HepG2 (cell line): ENCODE measurements at regions not wholly inside any gene's neighbourhood (a gene's known extent, or its start where the extent isn't known, plus 50 kb on each side); places are given as distances from the start of the nearest gene placed in this dataset.
"Not testable (repeated sequence)": the region's sequence is repeated elsewhere in the genome, so short reads cannot be mapped to it uniquely, and the experiment has no call there.

ENCODE experiments used
- ATAC-seq: fragments of 200-7000 bp; cut with Tn5 transposase; 3 replicates; pipeline ENCODE4 v1.9.1; 2020; ENCODE audit warnings: mild to moderate bottlenecking, moderate library complexity
- BruUV-seq: library from RNA; stranded (reverse); fragments of 400-500 nt; replicated peaks from 2 replicates; lab custom pipeline; 2021; lab: Mats Ljungman, UMichigan
- CTCF ChIA-PET: fragments of 300-600 bp; formaldehyde crosslinking; extraction: SDS; loops from one replicate; lab custom pipeline; 2021; ENCODE audit warnings: low total read pairs, inconsistent platforms, low intra/inter-chr PET ratio; lab: Yijun Ruan, JAX
- POLR2A ChIA-PET: fragments of 350-600 bp; sonication (Branson Sonifier 250); formaldehyde crosslinking; loops from one replicate; lab custom pipeline; 2020; ENCODE audit warnings: antibody characterized with exemption, inconsistent platforms; lab: Yijun Ruan, JAX
- DNase-seq: peaks from one replicate; pipeline ENCODE4 v3.0.0-alpha.2; 2015; ENCODE audit warnings: low spot score
- FAIRE-seq: peaks from 3 replicates; lab custom pipeline; 2011; peaks lifted over from hg19 to GRCh38; lab: Jason Lieb, UNC
- H2AFZ ChIP-seq: one replicate; pipeline ENCODE4 v1.6.1; 2011; ENCODE audit warnings: low read length, inconsistent platforms
- H3K27ac ChIP-seq: fragments of 300-600 bp; 3 replicates; pipeline ENCODE4 v1.8.0; 2011; ENCODE audit warnings: mixed run types, mild to moderate bottlenecking, mixed read lengths, low read length, inconsistent platforms; ENCODE audit not compliant: insufficient read depth; ENCODE audit errors: extremely low read length
- H3K27me3 ChIP-seq, 2 experiments: fragments of 200-600 bp in 1 of 2; 2 replicates in 1 of 2; 3 replicates in 1 of 2; pipeline versions ENCODE4 v1.6.0 to v1.8.0; 2011; ENCODE audit warnings: low read length in 2 of 2, mild to moderate bottlenecking in 2 of 2, moderate library complexity in 2 of 2, inconsistent platforms in 1 of 2; ENCODE audit not compliant: insufficient read depth in 2 of 2, control insufficient read depth in 1 of 2
- H3K36me3 ChIP-seq, 2 experiments: fragments of 200-600 bp in 1 of 2; replicated peaks in 1 of 2; 2 replicates in 1 of 2; 3 replicates in 1 of 2; pipeline versions ENCODE4 v1.5.1 to v1.8.0; 2011; ENCODE audit warnings: low read length in 2 of 2, inconsistent platforms in 1 of 2; ENCODE audit not compliant: insufficient read depth in 2 of 2, control insufficient read depth in 1 of 2
- H3K4me1 ChIP-seq: 2 replicates; pipeline ENCODE4 v1.5.1; 2012; ENCODE audit warnings: low read length, inconsistent platforms; ENCODE audit not compliant: insufficient read depth
- H3K4me2 ChIP-seq: 2 replicates; pipeline ENCODE4 v1.6.0; 2011; ENCODE audit warnings: low read depth, low read length, inconsistent platforms
- H3K4me3 ChIP-seq, 3 experiments: fragments of 200-600 bp in 1 of 3; sonication (generic), shearing (Covaris generic) in 1 of 3; replicated peaks in 1 of 3; 2 replicates each; pipeline ENCODE4 v1.5.1; 2011 to 2016; ENCODE audit warnings: low read length in 3 of 3, inconsistent platforms in 2 of 3, low read depth in 2 of 3, mild to moderate bottlenecking in 2 of 3, control low read depth in 1 of 3, mixed read lengths in 1 of 3; ENCODE audit not compliant: insufficient read depth in 1 of 3
- H3K79me2 ChIP-seq: one replicate; pipeline ENCODE4 v1.6.1; 2011; ENCODE audit warnings: low read length, inconsistent platforms; ENCODE audit not compliant: insufficient read depth
- H3K9ac ChIP-seq: 2 replicates; pipeline ENCODE4 v1.6.0; 2011; ENCODE audit warnings: mild to moderate bottlenecking, low read depth, low read length, inconsistent platforms; ENCODE audit not compliant: insufficient read depth
- H3K9me3 ChIP-seq: 2 replicates; pipeline ENCODE4 v1.5.1; 2012; ENCODE audit warnings: mild to moderate bottlenecking, low read length
- H4K20me1 ChIP-seq: 2 replicates; pipeline ENCODE4 v1.6.0; 2011; ENCODE audit warnings: inconsistent platforms, mild to moderate bottlenecking, low read length, moderate library complexity; ENCODE audit not compliant: insufficient read depth
- CHD2 ChIP-seq: IDR thresholded peaks from 2 replicates; pipeline ENCODE4 v1.6.1; 2011; ENCODE audit warnings: low read depth, low read length, improper control_type of control experiment
- FOXC1 ChIP-seq: sonication (generic); formaldehyde crosslinking; IDR thresholded peaks from 2 replicates; pipeline ENCODE4 v1.8.0; 2022; ENCODE audit warnings: mild to moderate bottlenecking, missing genetic modification reagents, borderline replicate concordance
- HNRNPLL ChIP-seq: fragments of 200-400 bp; formaldehyde crosslinking; IDR thresholded peaks from 2 replicates; pipeline ENCODE4 v1.6.1; 2017; ENCODE audit warnings: mild to moderate bottlenecking, low read depth, low read length; ENCODE audit not compliant: poor library complexity, severe bottlenecking
- IRF2 ChIP-seq: IDR thresholded peaks from 2 replicates; pipeline ENCODE4 v1.6.1; 2018; ENCODE audit warnings: missing genetic modification reagents, missing compliant biosample characterization
- KDM2A ChIP-seq: sonication (generic); formaldehyde crosslinking; IDR thresholded peaks from 2 replicates; pipeline ENCODE4 v1.4.0; 2020; ENCODE audit warnings: low read depth, missing genetic modification reagents, borderline replicate concordance
- MAZ ChIP-seq, 2 experiments: sonication (generic) in 1 of 2; formaldehyde crosslinking in 1 of 2; IDR thresholded peaks; 2 replicates each; pipeline versions ENCODE4 v1.5.0 to v1.6.1; 2012 to 2020; ENCODE audit warnings: low read depth in 2 of 2, mild to moderate bottlenecking in 2 of 2, borderline replicate concordance in 1 of 2, improper control_type of control experiment in 1 of 2, low read length in 1 of 2, missing genetic modification reagents in 1 of 2, moderate library complexity in 1 of 2
- NR2F6 ChIP-seq, 2 experiments: IDR thresholded peaks; 2 replicates each; pipeline ENCODE4 v1.6.1; 2016; ENCODE audit warnings: antibody characterized with exemption in 1 of 2, mild to moderate bottlenecking in 1 of 2
- RAD21 ChIP-seq: fragments of 450-650 bp; formaldehyde crosslinking; IDR thresholded peaks from 2 replicates; pipeline ENCODE4 v1.5.0; 2020; ENCODE audit warnings: mild to moderate bottlenecking
- RBM39 ChIP-seq: fragments of 200-400 bp; formaldehyde crosslinking; IDR thresholded peaks from one replicate; pipeline ENCODE4 v1.6.1; 2018; ENCODE audit warnings: antibody characterized with exemption, mild to moderate bottlenecking, low read depth, low read length; ENCODE audit not compliant: poor library complexity, severe bottlenecking
- STAG1 ChIP-seq: sonication (generic); formaldehyde crosslinking; IDR thresholded peaks from 2 replicates; pipeline ENCODE4 v1.4.0; 2020; ENCODE audit warnings: missing genetic modification reagents
- TFDP1 ChIP-seq: IDR thresholded peaks from 2 replicates; pipeline ENCODE4 v1.6.1; 2016; ENCODE audit warnings: missing compliant biosample characterization, missing genetic modification reagents, borderline replicate concordance
- TFDP2 ChIP-seq: sonication (generic); formaldehyde crosslinking; IDR thresholded peaks from 2 replicates; pipeline ENCODE4 v1.4.0; 2020; ENCODE audit warnings: missing genetic modification reagents
- ZBTB7B ChIP-seq: sonication (generic); formaldehyde crosslinking; IDR thresholded peaks from 2 replicates; pipeline ENCODE4 v1.4.0; 2020; ENCODE audit warnings: missing genetic modification reagents
- ZNF350 ChIP-seq: sonication (generic); formaldehyde crosslinking; IDR thresholded peaks from 2 replicates; pipeline ENCODE4 v1.4.0; 2020; ENCODE audit warnings: mild to moderate bottlenecking, low read depth, missing genetic modification reagents, borderline replicate concordance
- ZNF563 ChIP-seq: sonication (generic); formaldehyde crosslinking; IDR thresholded peaks from 2 replicates; pipeline ENCODE4 v1.8.0; 2022; ENCODE audit warnings: mild to moderate bottlenecking, moderate library complexity, missing genetic modification reagents
- WGBS: methylation state at CpG from one replicate; pipeline ENCODE4 v1.1.6; 2017; ENCODE audit warnings: low lambda C conversion rate; 5-methylcytosine and 5-hydroxymethylcytosine counted together
- in situ Hi-C: cut with HindIII; loops from 2 replicates; pipeline ENCODE4 v1.10.0; 2017; ENCODE audit warnings: low pct_unique_long_range_greater_than_20kb; ENCODE audit not compliant: extremely low pct_ligation_motif_present
- intact Hi-C: fragments of 100-400 bp; cut with micrococcal nuclease; formaldehyde crosslinking; loops from one replicate; pipeline ENCODE4 v1.10.0; 2022; ENCODE audit not compliant: unreplicated experiment
- TF ChIP-seq, protein P1 (sequence below): sonication (generic); formaldehyde crosslinking; IDR thresholded peaks from 2 replicates; pipeline ENCODE4 v1.8.0; 2022; ENCODE audit warnings: mild to moderate bottlenecking, missing genetic modification reagents, moderate library complexity
- TF ChIP-seq, protein P2 (sequence below): sonication (generic); formaldehyde crosslinking; IDR thresholded peaks from 2 replicates; pipeline ENCODE4 v1.5.0; 2020; ENCODE audit warnings: missing genetic modification reagents, mild to moderate bottlenecking, borderline replicate concordance

DNA sequence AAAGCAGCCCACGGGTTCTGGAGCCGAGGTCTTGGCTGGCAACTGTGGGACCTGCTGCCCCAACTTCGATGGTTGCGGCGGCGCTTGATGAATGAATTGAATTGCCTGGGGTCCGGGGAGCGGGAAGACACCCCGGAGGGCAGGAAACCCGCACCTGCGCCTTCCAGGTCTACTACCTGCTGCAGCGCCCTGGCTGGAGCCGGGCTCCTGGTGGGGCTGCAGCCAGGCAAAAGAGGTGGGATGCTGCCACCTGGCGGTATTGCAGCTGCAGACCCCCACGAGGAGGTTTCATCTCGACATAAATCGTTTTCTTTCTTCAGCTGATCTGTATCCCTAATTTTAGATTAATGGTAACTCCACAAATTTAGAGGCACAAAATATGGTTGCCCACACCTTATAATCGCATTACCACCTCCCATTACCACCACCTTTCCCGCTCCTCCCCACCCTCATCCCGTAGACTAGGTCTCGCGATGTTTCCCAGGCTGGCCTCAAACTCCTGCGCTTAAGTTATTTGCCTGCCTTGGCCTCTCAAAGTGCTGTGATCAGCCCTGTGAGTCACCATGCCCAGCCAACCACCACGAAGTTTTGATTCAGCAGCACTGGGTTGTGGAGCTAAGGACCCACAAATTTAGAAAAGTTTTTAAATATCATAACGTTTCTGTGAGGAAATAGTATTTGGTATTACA, 1492.4 kb upstream of the DEFB115 start:
- CTCF ChIA-PET: interaction anchor here (1.5 to 1.8 kb wide), 2 partner anchors 231 to 322 kb away, joined by 7 read pairs; no protein-coding TSS in a partner anchor
- H3K4me2 ChIP-seq: peak overlapping the region; percentile 30
- ATAC-seq: peak; percentile 80
- TF ChIP-seq RAD21 (CRISPR knock-in tag): peak; percentile 85
- TF ChIP-seq RBM39: peak; percentile 44
- 0 out of 2 replicates have a peak, but pooled peaks have one; percentile 33 for TF ChIP-seq FOXC1 (CRISPR knock-in tag)
- TF ChIP-seq CHD2: peak; percentile 84
- TF ChIP-seq ZNF350 (CRISPR knock-in tag): 0 out of 2 replicates have a peak, but pooled peaks have one; percentile 40
- 0 out of 2 replicates have a peak, but pooled peaks have one; percentile 35 for TF ChIP-seq ZNF563
- not testable (repeated sequence) for TF ChIP-seq NR2F6 (IDR thresholded peaks at IDR 0.05); MAZ (CRISPR knock-in tag; IDR thresholded peaks at IDR 0.05; ENCODE audit: low read depth)
- peak; percentile 17; the same call in 1 of the 2 replicates for TF ChIP-seq NR2F6 (CRISPR knock-in tag; IDR thresholded peaks at IDR 0.05)
- TF ChIP-seq ZBTB7B: 0 out of 2 replicates have a peak, but pooled peaks have one; percentile 56
- TF ChIP-seq KDM2A (CRISPR knock-in tag): peak; percentile 35; the same call in 1 of the 2 replicates
- TF ChIP-seq HNRNPLL: peak; percentile 26
- TF ChIP-seq, protein P1, sequence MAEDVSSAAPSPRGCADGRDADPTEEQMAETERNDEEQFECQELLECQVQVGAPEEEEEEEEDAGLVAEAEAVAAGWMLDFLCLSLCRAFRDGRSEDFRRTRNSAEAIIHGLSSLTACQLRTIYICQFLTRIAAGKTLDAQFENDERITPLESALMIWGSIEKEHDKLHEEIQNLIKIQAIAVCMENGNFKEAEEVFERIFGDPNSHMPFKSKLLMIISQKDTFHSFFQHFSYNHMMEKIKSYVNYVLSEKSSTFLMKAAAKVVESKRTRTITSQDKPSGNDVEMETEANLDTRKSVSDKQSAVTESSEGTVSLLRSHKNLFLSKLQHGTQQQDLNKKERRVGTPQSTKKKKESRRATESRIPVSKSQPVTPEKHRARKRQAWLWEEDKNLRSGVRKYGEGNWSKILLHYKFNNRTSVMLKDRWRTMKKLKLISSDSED (CRISPR knock-in tag): 0 out of 2 replicates have a peak, but pooled peaks have one; percentile 39
- TF ChIP-seq MAZ (IDR thresholded peaks at IDR 0.05; ENCODE audit: borderline replicate concordance, low read depth, low read length): peak; percentile 38; the same call in 1 of the 2 replicates
- TF ChIP-seq IRF2 (CRISPR knock-in tag): 0 out of 2 replicates have a peak, but pooled peaks have one; percentile 15
- TF ChIP-seq TFDP1 (CRISPR knock-in tag): peak; percentile 47; the same call in 1 of the 2 replicates
- TF ChIP-seq TFDP2: 0 out of 2 replicates have a peak, but pooled peaks have one; percentile 29
- TF ChIP-seq, protein P2, sequence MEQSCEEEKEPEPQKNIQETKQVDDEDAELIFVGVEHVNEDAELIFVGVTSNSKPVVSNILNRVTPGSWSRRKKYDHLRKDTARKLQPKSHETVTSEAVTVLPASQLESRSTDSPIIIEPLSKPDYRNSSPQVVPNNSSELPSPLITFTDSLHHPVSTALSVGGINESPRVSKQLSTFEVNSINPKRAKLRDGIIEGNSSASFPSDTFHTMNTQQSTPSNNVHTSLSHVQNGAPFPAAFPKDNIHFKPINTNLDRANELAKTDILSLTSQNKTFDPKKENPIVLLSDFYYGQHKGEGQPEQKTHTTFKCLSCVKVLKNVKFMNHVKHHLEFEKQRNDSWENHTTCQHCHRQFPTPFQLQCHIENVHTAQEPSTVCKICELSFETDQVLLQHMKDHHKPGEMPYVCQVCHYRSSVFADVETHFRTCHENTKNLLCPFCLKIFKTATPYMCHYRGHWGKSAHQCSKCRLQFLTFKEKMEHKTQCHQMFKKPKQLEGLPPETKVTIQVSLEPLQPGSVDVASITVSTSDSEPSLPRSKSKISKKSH: 0 out of 2 replicates have a peak, but pooled peaks have one; percentile 53
- peak; percentile 81 for TF ChIP-seq STAG1

More for the DNA sequence above, 1492.4 kb upstream of the DEFB115 start:
- H3K4me1 ChIP-seq, H3K27ac ChIP-seq, in situ Hi-C loops, H3K36me3 ChIP-seq, H3K9ac ChIP-seq, H2AFZ ChIP-seq, POLR2A ChIA-PET, H3K9me3 ChIP-seq, H3K79me2 ChIP-seq, BruUV-seq, H4K20me1 ChIP-seq, H3K27me3 ChIP-seq, FAIRE-seq: not testable (repeated sequence)
- WGBS: 26% methylated on average over 25 of the region's 25 CpGs
- intact Hi-C loops: loop anchor here (2.0 kb wide), 1 partner anchor 322 kb away; no protein-coding TSS in a partner anchor
- H3K4me3 ChIP-seq: peak overlapping the region in 1 of 3 experiments; percentile 25; a peak in 1 of 6 replicates
- DNase-seq: peak; percentile 59
